ENCODE measurements at regions not wholly inside any gene's neighbourhood (a gene's known extent, or its start where the extent isn't known, plus 50 kb on each side); places are given as distances from the start of the nearest gene placed in this dataset.

DNA sequence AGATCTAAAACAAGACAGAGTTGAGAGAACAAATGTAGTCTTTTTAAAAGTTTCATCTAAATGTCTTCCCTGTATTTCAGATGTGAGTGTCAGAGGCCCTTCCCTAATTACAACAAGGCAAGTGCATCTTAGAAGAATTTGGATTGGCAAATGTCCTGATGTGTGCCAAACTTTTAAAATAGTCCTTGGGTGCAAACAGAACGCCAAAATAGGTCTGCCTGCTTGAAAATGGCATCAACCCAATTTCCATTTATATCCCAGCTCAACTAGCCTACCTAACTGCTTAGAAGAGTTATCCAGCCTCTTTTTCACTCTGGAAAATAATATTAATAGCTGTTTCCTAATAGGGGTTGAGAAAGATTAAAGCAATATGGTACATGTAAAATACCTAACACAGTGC is 311.8 kb upstream of the ARRDC4 start:
- TF ChIP-seq, protein P1, sequence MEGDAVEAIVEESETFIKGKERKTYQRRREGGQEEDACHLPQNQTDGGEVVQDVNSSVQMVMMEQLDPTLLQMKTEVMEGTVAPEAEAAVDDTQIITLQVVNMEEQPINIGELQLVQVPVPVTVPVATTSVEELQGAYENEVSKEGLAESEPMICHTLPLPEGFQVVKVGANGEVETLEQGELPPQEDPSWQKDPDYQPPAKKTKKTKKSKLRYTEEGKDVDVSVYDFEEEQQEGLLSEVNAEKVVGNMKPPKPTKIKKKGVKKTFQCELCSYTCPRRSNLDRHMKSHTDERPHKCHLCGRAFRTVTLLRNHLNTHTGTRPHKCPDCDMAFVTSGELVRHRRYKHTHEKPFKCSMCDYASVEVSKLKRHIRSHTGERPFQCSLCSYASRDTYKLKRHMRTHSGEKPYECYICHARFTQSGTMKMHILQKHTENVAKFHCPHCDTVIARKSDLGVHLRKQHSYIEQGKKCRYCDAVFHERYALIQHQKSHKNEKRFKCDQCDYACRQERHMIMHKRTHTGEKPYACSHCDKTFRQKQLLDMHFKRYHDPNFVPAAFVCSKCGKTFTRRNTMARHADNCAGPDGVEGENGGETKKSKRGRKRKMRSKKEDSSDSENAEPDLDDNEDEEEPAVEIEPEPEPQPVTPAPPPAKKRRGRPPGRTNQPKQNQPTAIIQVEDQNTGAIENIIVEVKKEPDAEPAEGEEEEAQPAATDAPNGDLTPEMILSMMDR (tag by site-specific recombination; IDR thresholded peaks at IDR 0.05), result no peak
- TF ChIP-seq MZF1 (tag by site-specific recombination; IDR thresholded peaks at IDR 0.05; ENCODE audit: borderline replicate concordance) (no peak), ZNF354C (tag by site-specific recombination; IDR thresholded peaks at IDR 0.05; ENCODE audit: borderline replicate concordance, low read depth) (no peak), WT1 (tag by site-specific recombination; IDR thresholded peaks at IDR 0.05) (no peak), ZNF274 (IDR thresholded peaks at IDR 0.05; ENCODE audit: low read length) (no peak), ZNF274 (tag by site-specific recombination; IDR thresholded peaks at IDR 0.05; ENCODE audit: borderline replicate concordance) (no peak)

Measured in HEK293 (cell line).